GM23338 (cell line): ENCODE measurements at regions not wholly inside any gene's neighbourhood (a gene's known extent, or its start where the extent isn't known, plus 50 kb on each side); places are given as distances from the start of the nearest gene placed in this dataset.

Experiments
- CTCF ChIP-seq, 2 experiments: fragments of 200-600 bp in 1 of 2; sonication (generic) in 1 of 2; conservative IDR thresholded peaks; 2 replicates each; pipeline versions ENCODE4 v1.5.1 to v1.6.1; 2016 to 2017; ENCODE audit warnings: antibody characterized with exemption in 2 of 2, low read depth in 2 of 2, mild to moderate bottlenecking in 2 of 2, moderate library complexity in 1 of 2
- POLR2AphosphoS5 ChIP-seq: IDR thresholded peaks from 2 replicates; pipeline ENCODE4 v1.6.1; 2016; ENCODE audit warnings: antibody characterized with exemption, low read depth

GRCh38 chr4:133565379-133565778 is 416.3 kb downstream of the PCDH10 start:
- TF ChIP-seq CTCF (conservative IDR thresholded peaks at IDR 0.05; ENCODE audit: low read depth in 2 of 2) = no peak
- TF ChIP-seq POLR2AphosphoS5 = no peak
